ENCODE measurements at regions not wholly inside any gene's neighbourhood (a gene's known extent, or its start where the extent isn't known, plus 50 kb on each side); places are given as distances from the start of the nearest gene placed in this dataset.

DNA sequence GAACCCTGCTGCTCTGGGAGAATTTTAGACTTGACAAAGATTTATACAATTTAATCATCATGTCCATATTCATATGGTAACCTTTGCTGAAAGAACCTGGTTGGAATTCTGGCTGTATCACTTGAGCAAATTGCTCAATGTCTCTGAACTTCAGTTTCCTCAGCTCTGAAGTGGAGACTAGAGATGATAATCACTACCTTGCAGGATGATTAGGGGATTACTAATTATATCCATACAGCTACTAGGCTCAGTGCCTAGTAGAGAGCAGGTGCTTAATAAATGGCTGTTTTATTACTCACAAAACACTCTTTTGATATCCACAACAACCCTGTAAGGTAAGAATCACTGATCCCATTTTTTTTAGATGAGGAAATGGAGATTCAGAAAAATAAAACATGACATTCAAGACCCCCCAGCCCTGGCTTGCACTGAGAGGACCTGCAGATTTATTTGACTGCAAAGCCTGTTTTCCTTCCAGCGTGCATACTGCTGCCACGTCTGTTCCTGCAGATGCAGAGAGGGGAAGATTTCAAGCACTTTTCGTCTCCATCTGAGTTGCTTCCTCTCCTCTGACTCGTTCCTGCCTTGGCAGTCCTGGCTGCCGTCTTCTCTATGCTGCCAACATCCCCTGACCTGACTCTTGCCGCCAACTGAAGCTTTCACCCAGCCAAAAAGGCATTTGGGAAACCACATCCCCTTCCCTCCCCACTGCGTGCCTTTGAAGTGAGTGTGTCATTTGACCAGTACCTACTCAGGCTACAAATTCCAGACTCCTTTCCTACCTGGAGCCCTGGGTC, 203.0 kb downstream of the PLPP3 start:
- TF ChIP-seq, protein P1, sequence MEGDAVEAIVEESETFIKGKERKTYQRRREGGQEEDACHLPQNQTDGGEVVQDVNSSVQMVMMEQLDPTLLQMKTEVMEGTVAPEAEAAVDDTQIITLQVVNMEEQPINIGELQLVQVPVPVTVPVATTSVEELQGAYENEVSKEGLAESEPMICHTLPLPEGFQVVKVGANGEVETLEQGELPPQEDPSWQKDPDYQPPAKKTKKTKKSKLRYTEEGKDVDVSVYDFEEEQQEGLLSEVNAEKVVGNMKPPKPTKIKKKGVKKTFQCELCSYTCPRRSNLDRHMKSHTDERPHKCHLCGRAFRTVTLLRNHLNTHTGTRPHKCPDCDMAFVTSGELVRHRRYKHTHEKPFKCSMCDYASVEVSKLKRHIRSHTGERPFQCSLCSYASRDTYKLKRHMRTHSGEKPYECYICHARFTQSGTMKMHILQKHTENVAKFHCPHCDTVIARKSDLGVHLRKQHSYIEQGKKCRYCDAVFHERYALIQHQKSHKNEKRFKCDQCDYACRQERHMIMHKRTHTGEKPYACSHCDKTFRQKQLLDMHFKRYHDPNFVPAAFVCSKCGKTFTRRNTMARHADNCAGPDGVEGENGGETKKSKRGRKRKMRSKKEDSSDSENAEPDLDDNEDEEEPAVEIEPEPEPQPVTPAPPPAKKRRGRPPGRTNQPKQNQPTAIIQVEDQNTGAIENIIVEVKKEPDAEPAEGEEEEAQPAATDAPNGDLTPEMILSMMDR (IDR thresholded peaks at IDR 0.05; ENCODE audit: low read depth, low read length, missing control alignments) = no peak
- DNase-seq (ENCODE audit: low read depth) = no peak
- no peak overlapping the region for H3K4me3 ChIP-seq (ENCODE audit: low read depth, low read length)

DNA sequence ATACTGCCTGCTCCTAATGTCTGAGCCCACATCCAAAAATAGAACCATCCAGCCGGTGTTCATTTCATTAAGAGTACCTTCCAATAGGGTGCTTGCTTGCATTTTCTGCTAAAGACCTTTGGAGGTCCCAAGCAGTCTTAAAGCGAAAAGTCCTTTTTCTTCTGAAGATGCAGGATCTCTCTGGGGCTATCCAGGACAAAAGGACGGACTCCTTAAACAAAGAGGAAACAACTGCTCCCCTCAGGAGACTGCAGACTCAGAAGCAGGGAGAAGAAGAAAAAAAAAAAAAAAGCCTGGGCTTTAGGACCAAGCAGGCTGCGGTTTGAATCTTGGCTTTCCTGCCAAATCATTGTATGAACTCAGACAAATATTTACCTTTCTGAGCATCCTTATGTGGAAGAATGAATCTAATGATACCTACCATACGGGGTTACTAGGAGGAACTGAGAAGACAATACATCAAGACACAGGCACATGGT, 204.0 kb downstream of the PLPP3 start:
- TF ChIP-seq, protein P1 (IDR thresholded peaks at IDR 0.05; ENCODE audit: low read depth, low read length, missing control alignments) = no peak
- no peak overlapping the region for H3K4me3 ChIP-seq (ENCODE audit: low read depth, low read length)
- DNase-seq (ENCODE audit: low read depth) = no peak

DNA sequence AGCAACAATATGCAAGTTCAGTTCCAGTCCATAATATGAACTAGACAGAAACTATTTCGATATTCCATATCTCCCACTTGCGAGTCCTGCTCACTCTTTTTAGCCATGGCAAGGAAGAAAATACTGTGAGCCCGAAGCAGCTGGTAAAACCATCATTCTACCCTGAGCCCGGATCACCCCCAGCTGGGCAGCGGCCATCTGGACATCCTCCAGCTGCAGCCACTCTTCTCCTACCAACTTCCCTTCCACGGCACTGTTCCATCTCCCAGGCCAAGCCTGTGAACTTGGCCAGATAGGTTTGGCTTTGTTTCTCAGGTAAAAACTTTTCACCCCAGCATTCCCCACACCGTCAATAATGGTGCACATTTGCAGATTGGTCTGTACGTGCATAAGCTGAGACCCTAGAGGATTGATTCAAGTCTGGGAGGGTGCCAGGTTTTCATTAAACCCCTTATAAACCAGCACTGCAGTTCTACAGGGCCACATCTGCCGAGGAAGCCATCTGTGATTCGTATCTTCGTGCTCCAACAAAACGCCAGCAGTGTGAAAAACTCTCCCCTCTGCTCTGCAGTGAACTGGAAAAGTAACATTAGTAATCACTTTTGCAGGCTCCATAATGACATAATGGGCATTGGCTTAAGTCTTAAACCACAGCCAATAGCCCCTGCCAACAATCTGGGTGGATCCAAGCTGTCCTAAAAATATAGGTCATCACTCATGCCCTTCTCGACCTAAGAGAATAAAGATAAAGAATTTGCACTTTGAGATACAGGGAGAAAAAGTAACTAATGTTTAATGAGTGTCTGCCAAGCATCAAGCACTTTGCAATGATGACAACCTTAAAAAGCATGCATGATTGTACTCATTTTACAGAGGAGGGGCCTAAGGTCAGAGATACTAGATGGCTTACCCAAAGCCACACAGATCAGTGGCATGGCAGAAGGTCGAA, 205.1 kb downstream of the PLPP3 start:
- no peak for DNase-seq (ENCODE audit: low read depth)
- TF ChIP-seq, protein P1 (IDR thresholded peaks at IDR 0.05; ENCODE audit: low read depth, low read length, missing control alignments) = no peak
- H3K4me3 ChIP-seq (ENCODE audit: low read depth, low read length) = no peak overlapping the region

DNA sequence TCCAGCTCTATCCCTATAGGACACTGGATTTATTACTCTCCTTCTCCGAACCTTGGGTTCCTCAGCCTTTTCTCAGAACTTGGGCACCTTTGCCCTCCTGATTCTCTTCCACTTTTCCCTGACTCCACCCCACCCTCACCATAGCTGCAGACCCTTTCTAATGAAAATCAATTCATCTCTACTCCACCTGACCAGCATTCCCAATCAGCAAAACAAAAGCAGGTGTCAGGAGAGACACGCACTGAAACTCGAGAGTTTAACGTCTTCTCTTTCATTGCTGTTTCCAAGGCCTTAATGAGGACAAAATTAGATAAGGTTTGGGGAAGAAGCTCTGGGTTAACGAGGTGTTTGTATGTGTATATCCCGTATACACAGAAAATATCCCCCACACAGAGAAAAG, 208.8 kb downstream of the PLPP3 start:
- DNase-seq (ENCODE audit: low read depth) = no peak
- TF ChIP-seq, protein P1 (IDR thresholded peaks at IDR 0.05; ENCODE audit: low read depth, low read length, missing control alignments) = no peak
- no peak overlapping the region for H3K4me3 ChIP-seq (ENCODE audit: low read depth, low read length)

DNA sequence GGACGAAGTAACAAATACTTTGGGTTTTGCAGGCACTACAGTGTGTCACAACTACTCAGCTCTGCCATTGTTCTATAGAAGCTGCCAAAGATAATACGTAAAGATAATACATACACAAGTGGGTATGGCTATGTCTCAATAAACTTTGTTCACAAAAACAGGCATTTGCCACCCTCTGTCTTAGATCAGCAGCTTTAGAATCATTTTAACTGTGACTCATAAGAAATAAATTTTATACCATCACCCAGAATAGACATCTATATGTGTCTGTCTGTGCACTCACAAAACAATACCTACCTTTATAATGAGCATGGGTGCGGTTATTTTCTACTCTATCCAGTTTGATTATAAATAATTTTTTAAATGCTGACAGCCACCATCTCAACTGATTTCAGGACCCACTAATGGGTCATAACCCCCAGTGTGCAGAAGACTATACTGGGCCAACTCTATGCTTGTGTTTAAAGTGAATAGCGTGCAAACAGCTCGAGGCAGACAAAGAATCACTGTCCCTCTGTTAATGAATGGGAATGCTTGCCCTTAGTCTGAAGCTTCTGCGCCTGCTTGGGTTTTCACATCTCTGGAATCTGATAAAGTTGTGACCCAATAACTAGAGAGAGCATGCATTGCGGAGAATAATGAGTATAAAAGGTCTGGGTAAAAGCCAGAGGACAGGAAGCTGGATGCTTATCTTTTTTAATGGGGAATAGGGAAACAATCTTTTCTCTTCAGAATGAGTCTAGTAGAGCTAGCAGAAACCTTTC, 216.2 kb downstream of the PLPP3 start:
- TF ChIP-seq, protein P1 (IDR thresholded peaks at IDR 0.05; ENCODE audit: low read depth, low read length, missing control alignments) = no peak
- no peak for DNase-seq (ENCODE audit: low read depth)
- H3K4me3 ChIP-seq (ENCODE audit: low read depth, low read length) = no peak overlapping the region

DNA sequence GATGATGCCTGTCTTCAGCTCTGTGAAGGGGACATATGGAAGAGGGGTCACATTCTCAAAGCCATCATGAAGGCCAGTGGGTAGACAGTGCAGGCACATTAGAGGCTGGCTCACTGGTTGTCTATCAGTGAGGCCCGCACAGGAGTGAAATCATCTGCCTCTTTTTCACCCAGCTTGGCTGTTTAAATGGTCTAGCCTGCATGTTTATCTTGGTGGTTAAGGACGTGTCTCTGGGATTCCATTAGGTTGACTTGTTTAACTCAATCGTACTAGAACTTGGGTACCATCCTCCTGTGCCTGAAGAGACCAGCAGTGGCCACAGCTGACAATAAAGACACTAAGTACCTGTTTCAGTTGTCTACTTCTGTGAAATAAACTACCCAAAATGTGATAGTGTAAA, 219.3 kb downstream of the PLPP3 start:
- no peak overlapping the region for H3K4me3 ChIP-seq (ENCODE audit: low read depth, low read length)
- no peak for DNase-seq (ENCODE audit: low read depth)
- TF ChIP-seq, protein P1 (IDR thresholded peaks at IDR 0.05; ENCODE audit: low read depth, low read length, missing control alignments) = no peak

All from GM12864 (cell line).